ENCODE measurements at regions not wholly inside any gene's neighbourhood (a gene's known extent, or its start where the extent isn't known, plus 50 kb on each side); places are given as distances from the start of the nearest gene placed in this dataset.
"Not testable (repeated sequence)": the region's sequence is repeated elsewhere in the genome, so short reads cannot be mapped to it uniquely, and the experiment has no call there.

DNA sequence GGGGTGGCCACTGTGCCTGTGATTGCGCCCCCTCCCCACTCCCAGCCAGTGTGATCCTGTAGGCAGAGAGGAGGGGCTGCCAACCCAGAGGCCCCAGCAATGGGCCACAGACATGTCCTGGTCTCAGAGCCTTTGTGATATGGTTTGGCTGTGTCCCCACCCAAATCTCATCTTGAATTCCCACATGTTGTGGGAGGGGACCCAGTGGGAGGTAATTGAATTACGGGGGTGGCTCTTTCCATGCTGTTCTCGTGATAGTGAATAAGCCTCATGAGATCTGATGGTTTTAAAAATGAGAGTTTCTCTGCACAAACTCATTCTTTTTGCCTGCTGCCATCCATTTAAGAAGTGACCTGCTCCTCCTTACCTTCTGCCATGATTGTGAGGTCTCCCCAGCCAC is 56.8 kb upstream of the ZNF469 start:
- DNase-seq = no peak

GRCh38 chr16:88326611-88327485 is 55.9 kb upstream of the ZNF469 start:
- no peak for DNase-seq

- DNase-seq = no peak
Observed at GRCh38 chr16:88327561-88328312, 55.0 kb upstream of the ZNF469 start.

DNA sequence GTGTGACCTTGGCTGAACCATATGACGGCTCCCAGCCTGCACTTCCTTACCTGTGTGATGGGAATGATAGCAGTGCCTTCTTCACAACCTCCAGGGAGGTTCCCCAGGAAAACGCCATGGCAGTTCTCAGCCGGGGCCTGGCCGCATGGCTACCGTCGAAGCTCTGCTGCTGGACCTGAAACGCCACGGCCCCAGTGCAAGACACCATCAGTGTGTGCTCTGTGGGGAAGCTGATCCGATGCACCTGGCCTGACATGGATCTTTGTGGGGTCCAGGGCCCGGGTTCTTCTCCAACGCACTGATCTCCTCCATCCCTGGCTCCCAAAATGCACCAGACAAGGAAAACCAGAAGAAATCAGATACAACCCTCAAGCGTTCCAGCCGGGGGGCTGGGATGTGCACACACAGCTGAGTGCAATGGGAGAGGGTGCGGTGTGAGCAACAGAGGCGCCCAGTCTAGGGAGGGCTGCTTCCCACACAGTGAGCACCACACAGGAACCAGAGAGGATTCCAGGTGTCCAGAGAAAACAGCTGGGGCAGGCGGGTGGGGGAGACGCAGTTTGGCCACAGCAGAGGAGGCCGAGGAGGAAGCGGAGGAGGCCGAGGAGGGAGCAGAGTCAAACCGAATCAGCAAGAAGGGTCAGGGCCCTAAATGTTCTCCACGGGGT is 54.3 kb upstream of the ZNF469 start:
- DNase-seq = no peak

DNA sequence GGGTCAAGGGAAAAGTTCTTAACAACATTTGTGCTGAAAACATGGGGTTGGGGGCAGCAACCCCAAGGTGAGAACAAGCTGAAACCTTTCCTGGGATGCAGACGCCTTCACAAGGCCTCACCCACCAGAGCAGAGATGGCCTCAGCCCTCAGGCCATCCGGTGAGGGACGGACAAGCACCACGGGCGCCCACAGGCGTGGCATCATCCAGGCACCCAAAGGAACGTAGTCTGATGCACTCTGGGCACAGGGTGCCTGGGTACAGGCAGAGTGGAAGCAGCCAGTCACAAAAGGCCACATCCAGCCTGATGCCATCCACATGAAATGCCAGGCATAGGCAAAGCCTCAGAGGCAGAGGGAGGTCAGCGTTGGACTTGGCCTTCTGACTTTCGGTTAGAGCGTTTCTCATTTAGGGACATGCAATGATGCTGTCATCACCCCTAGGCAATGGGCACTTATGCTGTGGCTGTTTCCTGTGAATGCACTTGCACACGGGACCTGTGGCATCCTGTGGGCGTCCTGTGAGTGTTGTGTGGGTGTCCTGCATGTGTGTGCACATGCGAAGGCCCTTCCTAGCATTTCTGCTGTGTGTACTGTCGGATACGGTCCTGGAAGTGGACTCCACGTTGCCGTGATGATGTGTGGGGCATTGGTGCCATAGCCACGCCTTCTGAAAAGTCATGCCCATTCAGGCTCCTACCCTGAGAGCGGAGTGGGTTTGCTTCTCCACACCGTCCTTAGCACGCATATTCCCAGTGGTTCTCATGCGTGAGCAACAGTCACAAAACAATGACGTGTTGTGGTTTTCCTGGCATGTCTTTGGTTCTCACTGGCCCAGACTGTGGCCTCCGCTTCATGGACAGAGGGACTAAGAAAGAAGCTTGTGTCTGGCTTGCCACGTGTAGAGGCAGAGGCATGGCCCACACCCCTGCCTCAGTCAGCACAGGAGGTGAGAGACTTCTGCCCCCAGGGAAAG is 52.7 kb upstream of the ZNF469 start:
- no peak for DNase-seq

GRCh38 chr16:88330971-88331890 is 51.5 kb upstream of the ZNF469 start:
- DNase-seq = no peak

- no peak for DNase-seq
Observed at GRCh38 chr16:88331989-88332920, 50.5 kb upstream of the ZNF469 start.

DNA sequence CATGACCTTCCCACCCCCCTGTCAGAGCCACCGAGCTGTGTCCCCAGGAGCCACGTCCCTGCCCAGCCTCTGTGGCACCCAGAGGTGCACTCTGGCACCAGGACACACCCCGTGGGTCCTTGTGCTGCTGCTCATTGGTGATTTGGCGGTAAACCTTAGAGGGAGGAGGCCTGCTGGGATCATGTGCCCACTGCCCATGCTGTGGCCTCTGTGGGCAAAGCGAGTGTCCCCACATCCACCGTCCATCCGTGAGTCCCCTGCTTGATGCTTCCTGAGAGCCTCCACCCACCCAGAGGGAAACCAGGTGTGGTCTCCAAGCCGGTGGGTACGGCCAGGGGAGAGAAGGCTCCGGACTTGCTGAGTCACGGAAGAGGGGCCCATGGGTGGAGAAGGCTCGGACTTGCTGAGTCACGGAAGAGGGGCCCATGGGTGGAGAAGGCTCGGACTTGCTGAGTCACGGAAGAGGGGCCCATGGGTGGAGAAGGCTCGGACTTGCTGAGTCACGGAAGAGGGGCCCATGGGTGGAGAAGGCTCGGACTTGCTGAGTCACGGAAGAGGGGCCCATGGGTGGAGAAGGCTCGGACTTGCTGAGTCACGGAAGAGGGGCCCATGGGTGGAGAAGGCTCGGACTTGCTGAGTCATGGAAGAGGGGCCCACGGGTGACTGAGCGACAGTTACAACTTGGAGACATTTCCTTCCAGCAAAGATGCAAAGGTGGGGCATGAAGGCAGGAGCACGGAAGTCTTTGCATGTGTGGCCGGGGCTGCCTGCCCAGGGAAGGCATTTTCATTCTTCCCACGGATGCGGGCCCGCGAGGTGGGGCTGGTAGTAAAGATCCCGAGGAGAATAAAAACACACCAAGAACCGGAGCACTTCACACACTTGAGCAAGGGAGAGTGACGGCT is 49.6 kb upstream of the ZNF469 start:
- DNase-seq = not testable (repeated sequence)

Data from RPMI8226 (cell line).